ENCODE measurements at regions not wholly inside any gene's neighbourhood (a gene's known extent, or its start where the extent isn't known, plus 50 kb on each side); places are given as distances from the start of the nearest gene placed in this dataset.
A peak's percentile ranks its signal among the peaks of the same experiment; 100 is the strongest.
"Not testable (repeated sequence)": the region's sequence is repeated elsewhere in the genome, so short reads cannot be mapped to it uniquely, and the experiment has no call there.

- not testable (repeated sequence) for DNase-seq (ENCODE audit: low read depth)
These were observed 100.5 kb upstream of the PZP start for GRCh38 chr12:9308745-9309144.

GRCh38 chr12:9308163-9308562, 100.0 kb upstream of the PZP start:
- DNase-seq (ENCODE audit: low read depth), result not testable (repeated sequence)

- not testable (repeated sequence) for DNase-seq (ENCODE audit: low read depth)
These were observed 99.1 kb upstream of the PZP start for GRCh38 chr12:9307255-9307654.

GRCh38 chr12:9306004-9306403, 97.8 kb upstream of the PZP start:
- DNase-seq (ENCODE audit: low read depth), result not testable (repeated sequence)

- DNase-seq (ENCODE audit: low read depth), result not testable (repeated sequence)
These were observed 96.3 kb upstream of the PZP start for GRCh38 chr12:9304540-9304939.

GRCh38 chr12:9295872-9296271, 87.7 kb upstream of the PZP start:
- not testable (repeated sequence) for DNase-seq (ENCODE audit: low read depth)

GRCh38 chr12:9294072-9294620, 86.0 kb upstream of the PZP start:
- DNase-seq (ENCODE audit: low read depth), result not testable (repeated sequence)

- not testable (repeated sequence) for DNase-seq (ENCODE audit: low read depth)
These were observed 85.2 kb upstream of the PZP start for GRCh38 chr12:9293391-9293790.

- DNase-seq (ENCODE audit: low read depth), result not testable (repeated sequence)
These were observed 81.8 kb upstream of the PZP start for GRCh38 chr12:9289984-9290383.

- DNase-seq (ENCODE audit: low read depth), result not testable (repeated sequence)
These were observed 76.5 kb upstream of the PZP start for GRCh38 chr12:9284724-9285123.

GRCh38 chr12:9284197-9284596, 76.0 kb upstream of the PZP start:
- DNase-seq (ENCODE audit: low read depth), result not testable (repeated sequence)

- peak; percentile 31 for DNase-seq (ENCODE audit: low read depth)
These were observed 75.3 kb upstream of the PZP start for GRCh38 chr12:9283346-9284095.

- DNase-seq (ENCODE audit: low read depth), result no peak
These were observed 68.8 kb upstream of the PZP start for GRCh38 chr12:9276990-9277389.

- peak; percentile 4 for DNase-seq (ENCODE audit: low read depth)
These were observed 65.1 kb upstream of the PZP start for GRCh38 chr12:9273276-9273675.

GRCh38 chr12:9271875-9272274, 63.7 kb upstream of the PZP start:
- no peak for DNase-seq (ENCODE audit: low read depth)

GRCh38 chr12:9264546-9264945, 56.4 kb upstream of the PZP start:
- no peak for DNase-seq (ENCODE audit: low read depth)

GRCh38 chr12:9260931-9261330, 52.7 kb upstream of the PZP start:
- no peak for DNase-seq (ENCODE audit: low read depth)

GRCh38 chr12:9258676-9259075, 50.5 kb upstream of the PZP start:
- no peak for DNase-seq (ENCODE audit: low read depth)
